ENCODE measurements at regions not wholly inside any gene's neighbourhood (a gene's known extent, or its start where the extent isn't known, plus 50 kb on each side); places are given as distances from the start of the nearest gene placed in this dataset.

DNA sequence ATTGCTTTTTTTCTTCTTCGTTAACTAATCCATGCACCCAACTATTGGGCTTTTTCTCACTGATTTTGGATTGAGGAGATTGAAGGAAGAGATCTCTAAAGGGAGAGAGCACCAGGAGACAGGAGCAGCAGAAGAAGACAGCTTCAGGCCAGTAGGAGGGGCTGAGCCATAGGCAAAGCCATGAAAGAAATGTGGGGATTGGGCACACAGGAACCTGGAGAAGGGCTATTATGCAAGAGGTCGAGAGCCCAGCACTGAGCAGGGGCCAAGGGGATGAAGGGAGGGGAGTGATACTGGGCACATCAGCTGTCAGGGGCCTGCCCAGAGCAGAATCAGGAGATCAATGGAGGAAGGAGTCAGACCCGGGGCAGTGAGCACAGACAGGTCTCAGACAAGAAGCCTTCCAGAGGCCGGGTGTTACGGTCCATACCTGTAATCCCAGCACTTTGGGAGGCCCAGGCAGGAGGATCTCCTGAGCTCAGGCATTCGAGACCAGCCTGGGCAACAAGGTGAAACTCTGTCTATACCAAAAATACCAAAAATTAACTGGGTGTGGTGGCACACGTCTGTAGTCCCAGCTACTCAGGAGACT is 140.9 kb downstream of the BCOR start:
- TF ChIP-seq POLR2AphosphoS5 (IDR thresholded peaks at IDR 0.05; ENCODE audit: low read depth, low read length) = no peak
- no peak for TF ChIP-seq TAF1 (IDR thresholded peaks at IDR 0.05; ENCODE audit: borderline replicate concordance, low read depth, low read length)
- TF ChIP-seq POLR2A (IDR thresholded peaks at IDR 0.05; ENCODE audit: low read depth, low read length) = no peak
- DNase-seq (ENCODE audit: insufficient read length) (no peak), FAIRE-seq (no peak)

DNA sequence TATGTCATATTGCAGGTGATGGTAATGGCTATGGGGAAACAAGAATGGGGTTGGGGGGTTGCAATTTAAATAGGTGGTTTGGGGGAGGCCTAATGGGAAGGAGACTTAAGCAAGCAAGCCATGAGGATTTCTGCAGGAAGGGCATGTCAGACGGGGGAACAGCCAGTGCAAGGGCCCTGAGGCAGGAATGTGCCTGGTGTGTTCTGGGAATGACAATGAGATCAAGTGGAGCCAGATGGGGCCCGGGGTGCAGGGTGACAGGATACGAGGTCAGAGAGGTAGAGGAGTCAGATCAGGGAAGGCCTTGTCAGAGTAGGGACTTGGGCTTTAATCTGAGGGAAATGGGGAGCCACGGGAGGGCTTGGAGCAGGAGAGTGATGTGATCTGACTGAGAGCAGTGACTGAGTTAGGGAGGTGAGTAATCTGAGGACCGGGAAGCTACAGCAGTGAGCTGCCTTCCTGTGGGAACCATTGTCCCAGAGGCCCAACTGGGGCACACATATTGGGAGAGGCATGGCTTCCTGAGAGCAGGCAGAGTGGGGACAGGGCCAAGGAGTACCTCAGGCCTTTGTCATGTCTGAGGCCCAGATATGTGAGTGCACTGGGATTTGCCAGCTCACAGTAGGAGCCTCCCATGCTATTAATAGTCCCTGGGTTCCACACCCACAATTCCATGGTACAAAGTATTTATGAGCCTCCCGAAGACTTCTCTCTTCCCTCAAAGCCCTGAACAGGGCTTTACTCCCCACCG is 139.8 kb downstream of the BCOR start:
- TF ChIP-seq POLR2A (IDR thresholded peaks at IDR 0.05; ENCODE audit: low read depth, low read length) (no peak), TAF1 (IDR thresholded peaks at IDR 0.05; ENCODE audit: borderline replicate concordance, low read depth, low read length) (no peak), POLR2AphosphoS5 (IDR thresholded peaks at IDR 0.05; ENCODE audit: low read depth, low read length) (no peak)
- DNase-seq (ENCODE audit: insufficient read length) (no peak), FAIRE-seq (no peak)

DNA sequence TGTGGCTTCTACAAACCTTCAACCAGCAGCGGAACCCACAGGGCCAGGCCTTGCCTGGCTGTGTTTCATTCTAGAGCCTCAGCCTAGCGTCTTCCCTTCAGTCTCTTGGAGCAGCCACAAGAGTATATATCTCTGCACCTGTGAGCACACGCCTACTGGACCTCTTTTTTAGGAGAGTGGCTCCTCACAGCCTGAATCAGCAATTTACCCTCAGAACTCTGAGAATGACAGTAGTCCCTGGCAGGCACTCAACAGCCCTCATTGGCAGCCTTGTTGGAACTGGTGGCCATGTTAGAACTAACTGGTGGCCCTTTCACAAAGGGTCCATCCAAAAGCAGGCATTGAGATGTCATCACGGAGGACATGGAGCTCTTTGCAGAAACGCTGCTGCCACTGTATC is 138.9 kb downstream of the BCOR start:
- FAIRE-seq = no peak
- no peak for DNase-seq (ENCODE audit: insufficient read length)
- TF ChIP-seq TAF1 (IDR thresholded peaks at IDR 0.05; ENCODE audit: borderline replicate concordance, low read depth, low read length) = no peak

DNA sequence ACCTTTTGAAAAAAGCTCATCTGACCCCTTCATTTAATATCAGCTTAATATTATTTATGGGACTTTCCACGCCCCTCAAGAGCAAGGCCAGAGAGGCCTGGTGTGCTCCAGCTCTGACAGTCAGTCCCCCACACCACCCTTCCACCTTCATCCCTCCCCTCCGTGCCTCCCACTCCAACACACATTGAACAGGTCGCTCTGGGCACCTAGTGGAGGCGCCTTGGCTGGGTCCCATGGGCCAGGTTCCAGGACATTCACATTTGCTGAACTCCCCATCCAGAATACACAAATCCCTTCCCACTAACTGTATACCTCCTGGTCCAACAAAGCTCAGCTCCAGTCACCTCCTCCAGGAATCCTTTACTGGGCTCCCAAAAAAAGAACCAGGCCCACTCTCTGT is 137.5 kb downstream of the BCOR start:
- TF ChIP-seq TAF1 (IDR thresholded peaks at IDR 0.05; ENCODE audit: borderline replicate concordance, low read depth, low read length) (no peak), POLR2AphosphoS5 (IDR thresholded peaks at IDR 0.05; ENCODE audit: low read depth, low read length) (no peak), POLR2A (IDR thresholded peaks at IDR 0.05; ENCODE audit: low read depth, low read length) (no peak)
- DNase-seq (ENCODE audit: insufficient read length) = no peak
- no peak for FAIRE-seq

DNA sequence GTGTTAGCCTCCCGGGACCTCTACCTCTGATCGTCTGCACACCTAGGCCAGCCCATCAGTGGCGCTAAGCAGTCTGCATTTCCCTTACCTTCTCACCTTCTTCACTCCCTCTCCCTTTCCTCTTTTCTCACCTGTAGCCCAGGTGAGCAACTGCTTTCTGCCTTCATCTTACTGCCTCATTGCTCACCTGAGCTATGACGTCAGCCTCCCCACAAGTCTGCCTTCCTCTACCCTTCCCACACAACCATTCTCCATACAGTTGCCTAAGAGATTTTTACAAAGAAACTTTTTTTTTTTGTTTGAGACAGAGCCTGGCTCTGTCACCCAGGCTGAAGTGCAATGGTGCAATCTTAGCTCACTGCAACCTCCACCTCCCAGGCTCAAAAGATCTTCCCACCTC is 136.3 kb downstream of the BCOR start:
- DNase-seq (ENCODE audit: insufficient read length) (no peak), FAIRE-seq (no peak)
- no peak for TF ChIP-seq TAF1 (IDR thresholded peaks at IDR 0.05; ENCODE audit: borderline replicate concordance, low read depth, low read length)
- TF ChIP-seq POLR2AphosphoS5 (IDR thresholded peaks at IDR 0.05; ENCODE audit: low read depth, low read length) = no peak

DNA sequence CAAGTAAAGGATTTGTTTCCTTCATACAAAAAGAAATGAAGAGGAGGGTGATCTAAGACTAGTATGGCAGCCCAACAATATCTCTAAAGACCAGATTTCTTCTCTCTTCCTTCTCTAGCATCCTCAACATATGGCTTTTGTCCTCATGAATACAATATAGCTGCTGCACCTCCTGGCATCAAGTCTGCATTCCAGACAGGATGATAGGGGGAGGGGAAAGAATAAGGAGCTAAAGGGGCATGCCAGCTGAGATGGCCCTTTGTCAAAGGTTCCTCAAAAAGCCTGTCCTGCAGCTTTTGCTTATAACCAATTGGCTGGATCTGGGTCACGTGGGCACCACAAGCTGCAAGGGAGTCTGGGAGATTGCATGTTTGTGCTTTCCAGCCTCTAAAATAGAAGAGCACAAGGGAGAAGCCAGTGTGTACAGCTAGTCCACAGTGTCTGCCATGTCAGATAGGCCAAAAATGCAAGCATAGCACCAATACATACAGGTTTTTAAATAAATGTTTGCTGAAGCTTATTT is 132.6 kb downstream of the BCOR start:
- TF ChIP-seq TAF1 (IDR thresholded peaks at IDR 0.05; ENCODE audit: borderline replicate concordance, low read depth, low read length) (no peak), POLR2AphosphoS5 (IDR thresholded peaks at IDR 0.05; ENCODE audit: low read depth, low read length) (no peak), POLR2A (IDR thresholded peaks at IDR 0.05; ENCODE audit: low read depth, low read length) (no peak)
- no peak for DNase-seq (ENCODE audit: insufficient read length)
- no peak for FAIRE-seq

DNA sequence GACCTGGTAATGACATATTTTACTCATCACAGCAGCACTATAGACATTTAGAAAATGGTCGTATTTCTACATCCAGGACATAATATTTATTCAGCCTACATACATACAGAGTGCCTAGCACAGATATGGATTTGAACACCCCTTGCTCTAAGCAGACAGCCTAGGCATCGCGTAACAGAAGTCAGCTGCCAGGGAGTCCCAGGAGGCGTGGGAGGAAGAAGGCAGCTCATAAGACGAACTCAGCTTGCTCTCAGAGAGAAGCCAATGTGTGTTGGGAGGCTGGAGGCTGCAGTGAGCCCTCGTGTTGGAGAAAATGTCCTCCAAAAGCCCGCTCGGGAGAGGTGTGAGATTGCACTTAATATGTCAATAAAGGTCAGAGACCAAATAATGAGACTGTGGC is 131.6 kb downstream of the BCOR start:
- no peak for DNase-seq (ENCODE audit: insufficient read length)
- peak; percentile 67 for FAIRE-seq

DNA sequence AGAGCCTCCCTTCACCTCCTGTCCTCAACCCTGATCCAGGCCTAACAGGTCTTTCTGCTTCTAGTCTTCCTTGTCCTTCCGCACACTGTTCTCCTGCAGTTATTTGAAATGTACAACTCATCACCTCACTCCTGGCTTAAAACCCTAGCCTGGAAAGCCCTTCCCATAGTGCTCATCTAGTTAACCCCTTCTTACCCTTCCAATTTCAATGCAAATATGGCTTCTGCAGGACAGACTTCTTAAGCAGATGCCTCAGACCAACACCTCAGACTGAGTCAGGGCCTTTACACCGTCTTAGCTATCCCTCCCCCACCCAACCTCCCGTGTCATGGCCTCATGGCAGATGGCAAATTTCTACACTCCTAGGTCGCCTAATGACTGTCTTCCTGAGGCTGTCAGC is 130.4 kb downstream of the BCOR start:
- no peak for FAIRE-seq
- no peak for DNase-seq (ENCODE audit: insufficient read length)
- no peak for TF ChIP-seq POLR2AphosphoS5 (IDR thresholded peaks at IDR 0.05; ENCODE audit: low read depth, low read length)
- no peak for TF ChIP-seq POLR2A (IDR thresholded peaks at IDR 0.05; ENCODE audit: low read depth, low read length)
- TF ChIP-seq TAF1 (IDR thresholded peaks at IDR 0.05; ENCODE audit: borderline replicate concordance, low read depth, low read length) = no peak

More for the DNA sequence above, 131.6 kb downstream of the BCOR start:
- no peak for TF ChIP-seq TAF1 (IDR thresholded peaks at IDR 0.05; ENCODE audit: borderline replicate concordance, low read depth, low read length)
- TF ChIP-seq POLR2A (IDR thresholded peaks at IDR 0.05; ENCODE audit: low read depth, low read length) = no peak

DNA sequence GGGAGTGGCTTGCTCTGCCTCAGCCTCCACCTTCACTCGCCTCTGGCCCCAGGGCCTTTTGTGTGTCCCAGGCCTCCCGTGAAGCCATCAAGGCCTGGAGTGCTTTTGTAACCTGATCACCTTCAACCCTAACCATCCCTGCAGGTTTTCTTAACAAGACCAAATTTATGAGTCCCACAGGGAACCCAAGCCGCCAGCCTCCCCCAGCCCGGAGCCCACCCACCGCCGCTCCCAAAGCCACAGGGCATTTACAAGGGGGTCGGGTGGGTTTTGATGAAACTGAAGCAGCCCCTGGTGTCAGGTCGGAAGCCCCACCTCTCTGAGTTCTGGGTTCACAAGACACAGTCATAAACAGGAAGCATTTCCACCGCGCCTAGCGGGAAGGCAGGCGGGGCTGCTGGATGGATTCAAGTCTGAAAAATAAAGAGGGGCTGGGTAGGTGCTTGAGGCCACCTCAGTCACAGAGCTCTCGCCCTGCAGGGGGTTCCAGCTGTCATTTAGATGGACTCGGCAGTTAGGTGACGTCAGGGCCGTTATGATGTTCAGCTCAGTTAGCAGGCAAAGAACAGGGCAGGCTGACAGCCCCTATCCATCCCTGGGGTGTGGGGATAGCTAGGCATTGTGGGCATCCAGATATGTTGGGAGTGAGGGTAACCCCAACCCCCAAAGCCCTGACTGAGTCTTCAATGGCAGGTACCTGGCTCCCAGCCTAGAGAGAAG is 128.5 kb downstream of the BCOR start:
- FAIRE-seq (no peak), DNase-seq (ENCODE audit: insufficient read length) (no peak)
- TF ChIP-seq POLR2A (IDR thresholded peaks at IDR 0.05; ENCODE audit: low read depth, low read length) = no peak
- no peak for TF ChIP-seq POLR2AphosphoS5 (IDR thresholded peaks at IDR 0.05; ENCODE audit: low read depth, low read length)
- TF ChIP-seq TAF1 (IDR thresholded peaks at IDR 0.05; ENCODE audit: borderline replicate concordance, low read depth, low read length) = no peak

DNA sequence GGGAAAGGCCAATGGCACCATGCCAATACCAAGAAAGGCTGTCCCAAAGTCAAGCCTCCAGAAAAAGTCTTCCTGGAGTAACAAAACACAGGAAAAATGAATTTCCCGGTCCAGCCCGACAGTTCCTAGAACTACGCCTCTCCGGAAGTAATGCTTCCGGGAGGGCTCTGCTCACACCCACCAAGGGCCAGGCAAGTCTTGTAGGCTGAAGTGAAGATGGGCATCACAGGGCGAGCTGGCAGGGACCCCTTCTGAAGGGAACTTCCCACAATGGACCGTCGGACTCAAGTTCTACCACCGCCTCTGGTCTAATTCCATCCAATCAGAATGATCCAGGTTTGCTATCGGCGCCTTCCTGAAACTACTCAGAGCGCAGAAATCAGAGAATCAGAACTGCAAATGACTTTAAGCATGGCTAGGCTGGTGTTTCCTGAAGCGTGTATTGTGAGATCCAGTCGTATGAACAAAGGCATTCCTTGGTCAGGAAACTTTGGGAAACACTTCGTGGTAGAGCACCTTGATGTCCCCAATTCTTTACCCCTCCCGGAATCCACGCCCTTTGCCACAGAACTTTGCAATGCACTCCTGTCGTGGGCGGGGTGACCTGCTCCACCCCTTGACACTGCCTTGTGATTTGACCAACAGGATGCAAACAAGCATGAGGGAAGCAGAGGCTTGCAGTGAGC is 127.8 kb downstream of the BCOR start:
- TF ChIP-seq TAF1 (IDR thresholded peaks at IDR 0.05; ENCODE audit: borderline replicate concordance, low read depth, low read length) = no peak
- TF ChIP-seq POLR2AphosphoS5 (IDR thresholded peaks at IDR 0.05; ENCODE audit: low read depth, low read length) = no peak
- no peak for TF ChIP-seq POLR2A (IDR thresholded peaks at IDR 0.05; ENCODE audit: low read depth, low read length)
- DNase-seq (ENCODE audit: insufficient read length) = no peak
- no peak for FAIRE-seq

DNA sequence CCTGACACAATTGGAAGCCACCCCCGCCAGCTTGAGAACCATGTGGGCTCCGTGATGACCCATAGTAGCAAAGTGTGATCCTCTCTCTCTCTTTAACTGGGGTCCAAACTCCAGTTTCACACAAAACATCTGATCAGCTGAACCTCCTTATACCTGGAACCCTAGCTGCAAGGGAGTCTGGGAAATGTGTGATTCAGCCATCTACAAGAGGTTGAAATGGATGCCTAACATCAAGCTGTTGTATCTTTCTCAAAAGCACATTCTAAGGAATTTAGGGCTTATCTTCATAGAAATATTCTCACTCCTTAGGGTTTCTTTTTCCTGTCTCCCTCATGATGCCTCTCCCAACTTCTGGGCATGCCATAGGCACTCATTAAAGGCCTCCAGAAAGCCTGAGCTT is 126.0 kb downstream of the BCOR start:
- no peak for FAIRE-seq
- TF ChIP-seq TAF1 (IDR thresholded peaks at IDR 0.05; ENCODE audit: borderline replicate concordance, low read depth, low read length) = no peak
- TF ChIP-seq POLR2AphosphoS5 (IDR thresholded peaks at IDR 0.05; ENCODE audit: low read depth, low read length) = no peak
- no peak for TF ChIP-seq POLR2A (IDR thresholded peaks at IDR 0.05; ENCODE audit: low read depth, low read length)
- DNase-seq (ENCODE audit: insufficient read length) = no peak

Measured in GM12892 (cell line).